GM19025 (cell line): ENCODE measurements at regions not wholly inside any gene's neighbourhood (a gene's known extent, or its start where the extent isn't known, plus 50 kb on each side); places are given as distances from the start of the nearest gene placed in this dataset.
"Not testable (repeated sequence)": the region's sequence is repeated elsewhere in the genome, so short reads cannot be mapped to it uniquely, and the experiment has no call there.

ENCODE experiments used
- ATAC-seq: cut with Tn5 transposase; IDR thresholded peaks from one replicate; pipeline ENCODE4 v1.9.1; 2021; ENCODE audit warnings: mild to moderate bottlenecking, low read depth, moderate library complexity; ENCODE audit not compliant: unreplicated experiment

DNA sequence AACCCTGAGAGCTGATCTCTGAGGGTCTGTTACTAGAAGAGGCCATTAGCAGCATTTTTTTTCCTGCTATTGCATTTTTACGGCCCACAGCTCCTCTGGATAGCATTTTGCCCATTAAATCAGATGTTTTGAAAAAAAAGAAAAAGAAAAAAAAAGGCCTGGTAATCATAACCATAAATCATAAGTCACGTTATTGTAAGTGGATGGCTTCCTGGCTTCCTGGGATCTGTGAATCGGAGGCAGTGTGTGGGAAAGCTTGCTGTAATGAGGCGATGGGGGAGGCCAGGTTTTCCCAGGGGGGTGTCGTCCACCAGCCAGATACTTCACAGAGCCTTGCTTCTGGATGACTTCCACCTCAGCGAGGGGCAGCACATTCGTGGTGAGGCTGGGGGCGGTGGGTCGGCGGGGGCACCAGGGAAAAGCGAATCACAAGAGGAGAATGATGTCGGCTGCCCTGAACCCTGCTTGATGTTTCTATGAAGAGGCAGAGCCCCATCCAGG is 106.5 kb upstream of the SYT13 start:
- no peak for ATAC-seq

DNA sequence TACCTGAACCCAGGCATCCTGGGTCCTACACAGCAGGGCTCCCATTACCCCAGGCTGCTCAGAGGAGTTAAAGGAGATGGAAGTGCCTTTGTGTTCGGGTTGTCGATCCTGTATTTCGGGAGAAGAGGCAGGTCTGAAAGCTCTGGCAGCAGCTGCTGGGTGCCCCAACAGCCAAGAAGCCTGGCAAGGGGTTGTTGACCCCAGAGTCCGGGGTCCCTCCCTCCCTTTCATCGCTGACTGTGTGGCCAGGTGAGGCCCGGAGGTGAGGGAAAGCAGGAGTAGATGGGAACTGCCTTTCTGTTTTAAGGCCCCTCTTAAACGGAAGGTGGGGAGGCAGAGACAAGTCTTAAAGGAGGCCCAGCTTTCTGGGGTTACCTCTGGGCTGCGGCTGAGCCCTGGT is 106.0 kb upstream of the SYT13 start:
- ATAC-seq: no peak

DNA sequence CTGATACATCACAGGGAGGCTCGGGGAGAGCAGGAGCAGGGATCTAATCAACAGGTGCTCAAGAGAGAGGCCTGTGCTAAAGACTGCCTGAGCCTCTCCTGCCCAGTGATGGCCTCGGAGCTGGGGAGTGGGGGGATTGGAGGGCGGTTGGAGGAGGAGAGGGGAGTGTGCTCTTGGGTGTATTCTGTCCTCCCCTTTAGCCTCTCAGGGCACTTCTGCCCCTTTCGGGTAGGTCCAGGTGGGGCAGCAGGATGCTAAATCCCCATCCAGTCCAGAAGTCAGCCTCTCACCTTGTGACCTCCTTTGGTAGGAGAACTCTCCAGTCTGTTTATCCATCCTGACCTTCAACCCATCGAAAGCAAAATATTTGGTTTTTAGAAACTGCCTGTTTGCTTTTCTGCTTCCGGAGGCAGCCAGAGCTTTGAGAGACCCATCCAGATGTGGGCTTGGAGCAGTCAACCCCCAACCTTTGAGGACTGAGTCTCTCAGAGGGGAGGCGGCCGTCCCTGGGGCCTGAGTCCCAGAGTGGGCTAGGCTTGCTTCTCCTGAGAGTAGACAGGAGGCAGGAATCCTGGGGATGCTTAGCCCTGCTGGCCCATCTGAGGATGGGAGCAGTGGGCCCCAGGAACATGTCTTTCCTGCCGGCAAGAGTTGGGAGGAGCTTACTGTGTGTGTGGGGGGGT is 105.2 kb upstream of the SYT13 start:
- ATAC-seq: no peak

DNA sequence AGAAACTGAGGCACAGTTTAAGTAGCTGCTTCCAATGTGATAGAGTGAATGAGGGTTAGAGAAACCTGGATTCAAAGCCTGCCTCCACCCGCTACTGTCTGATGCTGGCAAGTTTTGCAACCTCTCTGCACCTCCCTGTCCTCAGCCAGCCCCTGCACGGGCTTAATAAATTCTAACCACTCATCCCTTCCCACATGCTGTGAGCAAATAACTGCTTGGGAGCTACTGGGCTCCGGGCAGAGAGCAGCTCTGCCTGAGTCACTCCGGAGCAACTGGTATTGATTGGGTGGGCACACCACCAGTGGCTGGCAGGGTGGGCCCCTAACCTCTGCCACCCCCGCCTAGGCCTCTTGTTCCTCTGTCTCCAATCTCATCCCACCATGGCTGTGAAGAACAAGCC is 104.3 kb upstream of the SYT13 start:
- ATAC-seq: no peak

DNA sequence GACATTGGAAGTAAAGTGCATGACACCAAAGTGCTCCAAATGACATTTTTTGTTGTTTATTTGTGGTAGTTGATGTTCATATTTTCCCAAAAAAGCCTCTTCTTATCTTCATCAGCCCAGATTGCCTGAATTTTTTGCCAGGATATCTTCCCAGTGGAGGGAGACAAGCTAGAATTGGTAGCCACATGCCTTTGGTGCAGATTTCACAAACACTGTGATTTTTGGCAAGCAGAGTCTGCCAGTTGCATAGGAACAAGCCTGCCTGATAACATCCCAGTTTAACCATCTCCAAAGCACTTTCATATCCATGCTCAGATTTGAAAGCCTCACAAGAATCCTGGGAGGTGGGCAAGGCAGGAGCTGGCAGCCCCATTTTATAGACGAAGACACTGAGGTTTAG is 102.3 kb upstream of the SYT13 start:
- no peak for ATAC-seq

DNA sequence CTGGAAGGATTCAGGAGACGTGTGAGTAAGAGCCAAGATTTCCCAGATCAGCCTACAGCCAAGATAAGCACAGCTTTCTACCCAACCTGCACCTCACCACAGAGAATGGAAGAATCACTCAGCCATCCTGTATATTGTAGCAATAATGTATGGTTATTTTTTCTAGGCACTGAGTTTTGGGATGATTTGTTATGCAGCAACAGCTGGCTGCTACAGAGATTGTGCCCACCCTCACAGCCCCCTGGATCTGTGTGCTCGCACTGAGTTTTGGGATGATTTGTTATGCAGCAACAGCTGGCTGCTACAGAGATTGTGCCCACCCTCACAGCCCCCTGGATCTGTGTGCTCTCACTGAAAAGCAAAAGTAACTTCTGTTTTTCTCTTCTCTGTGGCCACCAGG is 101.7 kb upstream of the SYT13 start:
- not testable (repeated sequence) for ATAC-seq

DNA sequence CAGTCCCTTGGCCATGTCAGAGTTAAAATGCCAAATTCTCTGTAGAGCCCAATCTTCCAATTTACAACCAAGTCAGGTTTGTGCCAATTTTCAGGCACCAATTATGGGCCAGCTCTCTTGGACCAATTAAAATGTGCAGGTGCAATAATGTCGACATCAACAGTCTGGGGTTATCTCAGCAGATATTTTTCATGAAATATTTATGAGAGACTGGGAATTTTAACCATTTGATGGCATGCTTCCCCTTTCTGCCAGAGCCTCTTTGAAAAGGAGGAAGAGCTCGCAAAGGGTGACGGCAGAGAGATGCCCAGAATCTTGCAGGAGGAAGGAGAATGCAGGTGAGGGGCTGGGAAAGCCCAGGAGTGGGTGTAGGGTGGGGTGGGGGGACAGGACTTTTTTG is 100.8 kb upstream of the SYT13 start:
- ATAC-seq: no peak

DNA sequence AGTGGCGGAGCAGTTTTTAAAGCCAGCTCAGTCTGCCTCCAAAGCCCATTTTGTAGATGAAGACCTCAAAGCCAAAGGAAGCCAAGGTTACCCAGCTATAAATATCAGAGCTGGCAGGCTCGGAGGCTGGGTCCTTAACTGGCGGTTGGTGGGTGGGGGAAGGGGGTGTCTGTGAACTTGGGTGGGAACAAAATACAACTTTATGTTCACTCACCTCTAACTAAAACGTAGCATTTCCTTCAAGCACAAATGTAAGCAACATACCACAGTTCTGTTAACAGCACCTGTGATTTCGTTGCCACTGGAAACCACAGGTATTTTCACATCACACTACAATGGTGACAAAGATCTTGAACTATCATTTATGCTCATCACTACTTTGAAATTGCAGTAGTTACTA is 99.7 kb upstream of the SYT13 start:
- ATAC-seq: no peak

DNA sequence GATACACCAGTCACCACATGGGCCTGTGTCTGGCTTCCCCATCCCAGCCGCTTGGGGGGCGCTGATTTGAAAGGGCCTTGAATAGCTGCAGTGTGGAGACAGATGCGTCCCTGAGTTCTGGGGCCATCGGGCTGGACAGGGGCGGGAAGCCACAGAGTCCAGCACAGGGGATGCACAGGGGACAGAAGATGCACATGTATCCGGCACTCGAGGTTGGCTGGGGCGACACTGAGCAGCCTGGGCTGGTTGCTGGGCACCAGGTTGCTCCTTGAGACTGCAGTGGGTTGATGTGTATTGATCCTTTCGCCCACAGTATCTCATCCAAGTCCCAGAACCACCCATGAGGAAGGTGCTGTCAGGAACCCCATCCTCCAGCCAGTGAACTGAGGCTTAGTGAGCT is 99.3 kb upstream of the SYT13 start:
- ATAC-seq: no peak

DNA sequence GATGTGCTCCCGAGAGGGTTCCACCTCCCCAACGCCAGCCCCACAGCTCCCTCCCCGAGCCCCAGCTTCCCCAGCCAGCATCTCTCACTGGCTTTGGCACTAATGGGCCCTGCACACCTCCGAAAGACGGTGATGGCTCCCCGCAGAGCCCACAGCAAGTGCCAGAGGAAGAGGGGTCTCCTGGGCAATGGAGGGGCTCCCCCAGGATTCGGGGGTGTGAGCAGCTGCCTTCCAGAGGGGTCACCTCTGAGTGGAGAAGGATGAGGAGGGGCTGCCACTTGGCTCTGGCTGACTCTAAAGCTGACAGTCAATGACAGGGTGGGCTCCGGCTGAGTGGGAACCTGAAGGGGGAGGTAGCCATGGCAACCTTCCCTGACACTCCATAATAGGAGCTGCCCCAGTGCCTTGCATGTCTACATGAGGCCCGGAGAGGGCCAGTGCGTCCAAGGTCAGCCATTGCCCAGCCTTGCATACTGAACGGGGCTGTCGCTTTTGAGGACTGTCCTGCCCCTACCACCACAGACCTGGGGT is 98.6 kb upstream of the SYT13 start:
- no peak for ATAC-seq

DNA sequence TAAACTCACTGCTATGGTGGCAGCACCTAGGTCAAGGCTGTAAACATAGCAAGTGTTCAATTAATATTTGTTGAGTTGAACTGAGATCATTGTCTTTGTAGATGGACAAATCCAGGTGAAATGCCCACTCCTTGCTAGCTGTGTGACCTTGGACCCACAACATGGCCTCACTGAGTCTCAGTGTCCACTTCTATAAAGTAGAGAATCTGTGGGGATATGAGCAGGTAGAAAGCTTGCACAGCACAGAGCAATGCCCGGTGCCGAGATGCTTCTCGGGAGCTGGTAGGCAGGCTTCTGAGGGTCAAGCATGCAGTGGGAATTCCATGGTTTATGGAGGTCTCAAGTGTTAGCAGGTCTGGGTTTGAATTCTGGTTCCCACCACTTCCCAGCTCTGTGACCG is 97.9 kb upstream of the SYT13 start:
- ATAC-seq: no peak

DNA sequence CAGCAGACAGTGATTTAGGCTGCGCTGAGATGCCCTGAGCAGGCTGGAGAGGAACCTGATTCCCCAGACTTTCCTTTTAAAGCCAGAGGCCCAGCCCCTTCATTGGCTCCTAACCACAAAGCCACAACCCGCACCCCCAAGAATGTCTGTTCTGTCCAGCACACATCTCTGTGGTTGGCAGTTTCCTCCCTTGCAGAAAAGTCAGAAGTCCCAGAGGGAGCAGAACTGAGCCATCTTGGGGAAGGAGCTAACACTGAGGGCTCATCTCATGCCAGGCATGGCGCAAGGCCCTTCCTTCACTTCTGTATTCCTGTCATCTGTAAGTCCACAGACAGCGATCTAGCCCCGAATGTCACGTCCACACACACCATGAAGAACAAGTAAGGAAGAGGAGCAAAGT is 97.1 kb upstream of the SYT13 start:
- no peak for ATAC-seq

DNA sequence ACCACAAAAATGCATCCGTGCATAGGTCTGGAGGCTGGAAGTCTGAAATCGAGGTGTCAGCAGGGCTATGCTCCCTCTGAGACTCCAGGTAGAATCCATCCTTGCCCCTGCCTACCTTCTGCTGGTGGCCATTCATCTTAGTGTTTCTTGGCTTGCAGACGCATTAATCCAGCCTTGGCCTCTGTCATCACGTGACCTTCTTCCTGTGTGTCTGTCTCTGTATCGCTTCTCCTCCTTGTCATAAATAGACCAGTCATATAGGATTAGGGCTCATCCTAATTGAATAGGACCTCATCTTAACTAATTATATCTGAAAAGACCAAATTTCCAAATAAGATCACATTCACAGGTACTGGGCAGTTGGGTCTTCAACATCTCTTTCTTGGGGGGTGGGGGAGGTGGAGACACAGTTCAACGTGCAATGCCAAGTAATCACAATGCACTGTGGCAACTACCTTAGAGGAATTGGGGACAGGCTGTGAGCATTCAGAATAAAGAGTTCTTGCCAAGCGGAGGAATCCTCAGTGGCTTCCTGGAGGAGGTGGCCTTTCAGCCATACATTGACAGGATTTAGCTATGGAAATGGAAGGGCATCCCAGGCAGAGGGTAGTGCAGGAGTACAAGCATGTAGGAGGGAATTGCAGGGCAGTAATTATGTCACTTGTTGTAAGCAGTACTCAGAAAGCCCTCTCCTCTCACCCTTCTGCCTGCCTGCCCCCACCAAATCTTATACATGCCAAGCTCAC is 96.2 kb upstream of the SYT13 start:
- ATAC-seq: no peak

DNA sequence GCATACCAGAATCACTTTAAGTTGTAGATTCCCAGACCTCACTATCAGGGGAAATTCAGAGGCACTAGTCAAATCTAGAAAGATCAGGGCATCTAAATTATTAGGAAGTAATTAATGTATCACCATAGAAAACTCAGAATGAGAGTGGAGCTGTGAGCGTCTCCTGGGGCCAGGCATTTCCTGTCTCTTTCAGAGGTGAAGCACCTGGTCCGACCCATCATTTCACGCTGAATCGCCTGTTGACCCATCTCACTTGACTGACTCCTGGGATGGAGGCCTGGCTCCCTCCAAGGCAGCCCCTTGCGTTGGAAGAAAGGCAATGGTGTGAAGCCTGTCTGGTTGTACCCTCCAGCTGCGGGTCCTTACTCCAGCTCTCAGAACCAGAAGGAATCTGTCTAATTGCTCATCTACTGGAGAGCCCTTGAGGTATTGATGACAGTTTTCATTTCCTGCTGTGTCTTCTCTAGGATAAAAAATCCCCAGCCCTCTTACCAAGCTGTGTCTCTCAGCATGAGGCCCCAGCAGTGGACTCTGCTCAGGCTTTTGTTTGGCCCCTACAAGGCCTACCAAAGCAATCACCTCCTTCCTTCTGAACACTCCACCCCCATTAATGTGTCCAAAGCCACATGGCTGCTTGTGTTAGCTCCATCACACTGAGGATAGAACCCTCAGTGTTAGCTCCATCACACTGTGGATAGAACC is 93.2 kb upstream of the SYT13 start:
- no peak for ATAC-seq

DNA sequence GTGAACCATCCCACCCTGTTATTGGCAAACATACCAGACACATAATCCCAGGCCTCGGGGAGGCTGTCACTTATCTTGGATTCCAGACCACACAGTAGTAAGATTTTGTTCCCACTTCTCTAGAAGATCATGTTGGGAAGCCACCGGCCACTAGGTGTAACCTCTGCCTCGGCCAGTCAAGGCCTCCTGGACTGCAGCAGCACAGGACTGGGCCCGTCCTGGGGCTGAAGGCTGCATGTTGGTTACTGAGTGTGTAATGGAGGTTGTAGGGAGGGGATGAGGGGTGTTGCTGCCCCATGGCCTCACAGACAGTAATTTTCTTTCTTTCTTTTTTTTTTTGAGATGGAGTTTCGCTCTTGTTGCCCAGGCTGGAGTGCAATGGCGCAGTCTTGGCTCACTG is 92.4 kb upstream of the SYT13 start:
- ATAC-seq: no peak

DNA sequence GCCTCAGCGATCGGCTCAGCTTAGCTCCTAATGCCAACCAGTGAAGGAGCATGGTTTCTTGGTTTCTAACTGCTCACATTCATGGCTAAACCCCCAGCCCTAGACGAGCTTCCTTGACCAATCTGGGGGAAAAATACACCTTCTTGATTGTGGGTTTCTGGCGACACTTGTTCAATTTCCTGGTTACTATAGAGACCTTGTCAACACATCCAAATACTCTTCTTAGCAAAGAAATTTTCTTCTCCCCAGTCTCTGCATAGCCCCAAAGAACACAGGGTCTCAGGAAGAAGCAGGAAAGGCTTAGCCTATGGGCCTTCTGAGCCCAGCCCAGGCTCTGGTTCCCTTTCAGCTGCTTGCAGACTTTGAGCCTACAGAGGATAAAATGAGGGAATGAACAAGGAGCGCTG is 88.5 kb upstream of the SYT13 start:
- ATAC-seq: no peak

DNA sequence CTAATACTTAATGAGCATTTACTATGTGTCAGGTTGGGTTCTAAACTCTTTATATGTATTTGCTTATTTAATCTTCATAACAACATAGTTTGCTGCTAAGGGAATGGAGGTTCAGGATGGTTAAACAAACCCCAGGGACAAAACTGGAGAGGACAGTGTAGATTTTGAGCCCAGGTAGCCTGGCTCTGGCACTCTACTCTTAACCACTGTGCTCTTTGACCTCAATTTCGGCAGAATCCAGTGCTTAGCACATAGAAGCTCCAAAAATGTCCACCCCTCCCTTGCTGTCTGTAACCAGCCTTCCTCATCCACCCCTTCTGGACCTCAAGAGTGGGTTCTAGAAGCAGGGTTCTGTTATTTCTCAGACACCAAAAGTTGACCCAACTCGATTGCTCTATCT is 88.0 kb upstream of the SYT13 start:
- no peak for ATAC-seq

DNA sequence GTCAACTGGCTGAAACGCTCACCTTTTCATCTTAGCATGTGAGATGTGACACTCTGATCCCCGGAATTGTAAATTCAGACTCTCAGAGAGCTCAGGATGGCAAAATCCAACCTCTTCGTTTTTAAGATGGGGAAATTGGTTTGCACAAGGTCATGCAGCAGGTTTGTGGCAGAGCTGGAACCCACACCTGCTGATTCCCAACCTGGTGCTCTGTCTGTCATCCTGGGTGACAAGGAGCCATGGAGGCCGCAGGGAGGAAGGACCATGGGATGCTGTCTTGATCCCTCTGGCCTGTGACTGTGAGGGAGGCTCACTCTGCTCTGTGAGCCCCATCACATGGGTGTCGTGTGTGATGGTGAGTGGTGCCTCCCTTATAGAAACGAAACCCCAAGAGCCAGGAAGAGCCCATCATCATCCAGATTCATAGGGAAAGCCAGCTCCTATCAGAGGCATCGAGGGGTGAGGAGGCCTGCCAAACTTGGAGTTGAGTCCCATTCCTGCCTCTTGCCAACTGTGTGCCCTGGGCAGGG is 87.4 kb upstream of the SYT13 start:
- no peak for ATAC-seq

DNA sequence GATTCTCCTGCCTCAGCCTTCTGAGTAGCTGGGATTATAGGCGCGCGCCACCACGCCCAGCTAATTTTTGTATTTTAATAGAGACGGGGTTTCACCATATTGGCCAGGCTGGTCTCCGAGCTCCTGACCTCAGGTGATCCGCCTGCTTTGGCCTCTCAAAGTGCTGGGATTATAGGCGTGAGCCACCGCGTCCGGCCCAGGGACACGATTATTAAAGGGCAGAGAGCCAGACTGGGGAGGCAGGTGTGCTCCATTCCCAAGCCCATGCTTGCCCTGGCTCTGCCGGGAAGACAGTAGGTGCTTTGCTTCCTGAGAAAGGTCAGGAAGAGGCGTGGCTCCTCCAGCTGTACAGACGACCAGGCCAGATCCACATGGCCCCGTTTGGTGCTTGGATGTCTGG is 86.3 kb upstream of the SYT13 start:
- not testable (repeated sequence) for ATAC-seq

DNA sequence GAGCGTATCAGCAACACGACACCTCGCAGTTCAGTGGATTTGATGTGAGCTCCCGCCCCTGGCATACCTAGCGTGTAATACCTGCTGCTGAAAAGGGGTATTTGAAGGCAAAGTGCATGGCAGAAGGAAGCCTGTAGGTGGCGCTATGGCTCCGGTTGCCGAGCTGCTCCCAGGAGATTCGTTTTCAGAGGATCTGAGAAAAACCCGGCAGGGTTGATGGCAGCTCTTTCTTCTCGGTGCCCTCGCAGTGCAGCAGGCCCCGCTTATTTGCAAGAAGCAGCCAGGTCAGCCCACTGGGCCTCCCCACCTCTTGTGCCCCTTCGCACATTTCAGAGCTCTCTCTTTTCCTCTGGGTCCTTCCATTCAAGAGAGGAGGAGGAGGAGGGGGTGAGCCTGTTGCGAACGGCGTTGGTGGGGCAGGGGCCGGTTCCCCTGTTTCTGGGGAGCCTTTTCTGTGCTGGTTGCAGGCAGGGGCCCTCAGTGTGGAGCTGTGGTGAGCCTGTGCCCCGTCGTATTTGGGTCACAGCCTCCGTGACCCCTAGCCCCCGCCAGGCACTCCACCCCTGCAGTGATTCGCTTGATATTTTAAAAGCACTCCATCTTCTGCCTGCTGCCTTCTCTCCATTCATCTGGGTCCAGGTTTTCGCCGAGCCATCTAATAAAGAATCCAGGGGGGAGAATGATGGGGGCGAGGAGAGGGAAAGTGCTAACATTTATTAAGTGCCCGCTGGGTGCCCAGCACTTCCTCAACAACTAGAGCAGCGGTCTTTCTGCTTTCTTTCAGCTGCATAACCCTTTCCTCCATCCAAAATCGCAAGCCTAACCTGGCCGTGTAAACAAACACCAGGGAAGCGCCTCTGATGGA is 85.3 kb upstream of the SYT13 start:
- no peak for ATAC-seq
